GM18867 (cell line): ENCODE measurements at regions not wholly inside any gene's neighbourhood (a gene's known extent, or its start where the extent isn't known, plus 50 kb on each side); places are given as distances from the start of the nearest gene placed in this dataset.

ENCODE experiments used
- ATAC-seq: cut with Tn5 transposase; IDR thresholded peaks from one replicate; pipeline ENCODE4 v1.9.1; 2021; ENCODE audit warnings: mild to moderate bottlenecking, moderate library complexity; ENCODE audit not compliant: unreplicated experiment

GRCh38 chr18:66759050-66759828, 155.3 kb upstream of the CDH19 start:
- no peak for ATAC-seq

DNA sequence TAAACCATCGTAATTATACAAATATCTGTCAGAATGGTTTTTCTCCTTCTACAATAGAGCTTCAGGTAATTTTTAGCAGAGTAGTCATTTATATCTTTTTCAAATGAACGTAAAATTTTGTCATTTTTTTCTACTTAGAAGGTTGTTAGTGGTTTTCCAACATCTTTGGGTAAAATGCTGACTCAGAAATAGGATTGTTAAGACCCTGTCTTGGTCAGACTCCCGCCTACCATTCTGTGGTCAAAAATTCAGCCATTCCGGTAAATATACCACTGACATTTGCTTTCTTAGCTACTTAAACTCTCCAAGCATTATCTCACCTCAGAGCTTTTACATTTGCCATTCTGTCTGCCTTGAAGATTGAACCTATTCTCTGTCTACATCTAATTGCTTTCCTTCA, 154.1 kb upstream of the CDH19 start:
- no peak for ATAC-seq

DNA sequence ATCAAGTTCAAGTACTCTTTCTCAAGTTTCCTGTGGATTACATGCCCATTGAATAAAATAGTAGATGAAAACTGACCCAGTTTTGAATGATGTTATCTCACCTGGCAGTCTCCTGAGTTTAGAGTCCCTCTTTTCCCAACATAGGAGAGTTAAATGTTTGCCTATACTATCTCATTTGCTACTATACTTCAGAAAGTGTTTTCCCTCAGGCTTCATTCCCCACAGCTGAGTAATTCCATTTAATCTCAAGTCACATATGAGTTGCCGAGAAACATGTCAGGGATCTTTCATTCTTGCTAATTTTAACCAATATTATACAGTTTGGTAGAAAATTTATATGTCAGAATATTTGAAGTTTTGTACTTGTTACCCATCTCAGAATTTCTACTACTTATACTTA, 150.4 kb upstream of the CDH19 start:
- ATAC-seq, result no peak

DNA sequence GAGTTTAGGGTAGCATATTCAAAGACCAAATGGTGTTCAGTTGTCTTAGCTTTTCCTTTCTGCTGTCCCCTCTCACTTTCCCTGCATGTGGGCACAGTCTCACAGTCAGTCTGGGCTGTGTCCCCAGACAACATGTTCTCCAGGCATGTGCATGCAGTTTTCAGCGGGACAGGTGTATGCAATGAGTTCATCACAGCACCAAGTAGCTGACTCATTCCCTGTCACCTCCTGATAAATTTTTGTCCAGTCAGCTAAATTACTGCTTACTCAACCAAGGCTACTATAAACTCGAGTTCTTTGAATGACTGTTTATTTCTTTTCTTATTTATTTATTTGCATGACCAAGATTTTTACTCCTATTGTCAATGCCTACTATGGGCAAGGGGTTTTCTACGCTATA, 148.8 kb upstream of the CDH19 start:
- no peak for ATAC-seq

- ATAC-seq, result no peak
Observed at GRCh38 chr18:66749481-66750035, 145.7 kb upstream of the CDH19 start.

DNA sequence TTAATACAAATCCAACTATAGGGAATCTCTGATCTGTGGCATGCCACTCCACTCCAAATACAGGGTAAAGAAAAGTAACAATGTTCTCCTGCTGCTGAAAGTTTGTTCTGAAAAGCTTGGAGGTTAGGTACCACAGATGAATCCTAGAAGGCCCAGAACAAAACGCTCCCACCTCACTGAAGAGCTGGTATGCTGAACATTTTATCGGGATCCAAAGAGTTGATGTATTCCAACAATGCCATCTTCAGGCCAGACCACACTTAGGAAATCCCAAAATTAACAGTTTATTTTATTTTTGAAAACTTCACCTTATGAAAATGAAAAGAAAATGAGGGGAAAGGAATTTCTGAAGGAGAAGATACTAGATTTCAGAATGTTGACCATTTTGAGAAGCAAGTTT, 145.1 kb upstream of the CDH19 start:
- no peak for ATAC-seq

DNA sequence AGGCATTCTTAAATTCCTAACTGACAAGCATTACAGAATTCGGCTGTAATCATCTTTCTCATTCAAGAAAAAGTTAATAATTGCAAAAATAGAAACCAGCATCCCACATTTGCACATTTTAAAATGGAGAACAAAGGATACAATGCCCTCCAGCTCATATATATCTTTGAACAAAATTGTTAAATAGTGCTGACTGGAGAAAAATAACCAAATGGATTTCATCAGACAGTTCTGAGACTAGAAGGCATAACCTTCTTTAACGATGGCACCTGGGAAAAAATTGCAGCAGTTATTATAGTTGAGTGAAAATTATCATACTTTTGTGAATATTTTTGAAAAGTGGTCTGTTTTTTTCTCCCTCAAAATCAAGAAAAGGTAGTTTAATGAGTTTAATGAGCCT, 138.9 kb upstream of the CDH19 start:
- ATAC-seq, result no peak

GRCh38 chr18:66735933-66736332, 132.0 kb upstream of the CDH19 start:
- ATAC-seq, result no peak

DNA sequence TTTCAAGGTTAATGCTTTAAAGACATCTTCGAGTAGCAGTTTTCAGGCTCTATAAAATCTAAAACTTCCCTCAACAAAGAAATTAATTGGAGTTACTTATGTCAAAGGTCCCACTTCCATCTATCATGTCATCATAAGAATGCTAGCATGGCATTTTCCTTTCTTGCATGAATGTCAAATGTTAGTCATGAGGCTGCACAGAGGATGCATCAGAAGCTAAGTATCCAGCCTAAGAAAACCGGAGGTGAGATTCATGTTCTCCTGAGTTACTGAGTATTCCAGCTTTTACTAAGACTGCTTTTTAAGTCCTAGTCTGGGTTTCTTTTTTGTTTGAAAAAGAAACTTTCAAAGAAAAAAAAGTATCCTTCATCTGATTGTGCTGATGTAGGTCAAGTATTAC, 130.6 kb upstream of the CDH19 start:
- ATAC-seq, result no peak

DNA sequence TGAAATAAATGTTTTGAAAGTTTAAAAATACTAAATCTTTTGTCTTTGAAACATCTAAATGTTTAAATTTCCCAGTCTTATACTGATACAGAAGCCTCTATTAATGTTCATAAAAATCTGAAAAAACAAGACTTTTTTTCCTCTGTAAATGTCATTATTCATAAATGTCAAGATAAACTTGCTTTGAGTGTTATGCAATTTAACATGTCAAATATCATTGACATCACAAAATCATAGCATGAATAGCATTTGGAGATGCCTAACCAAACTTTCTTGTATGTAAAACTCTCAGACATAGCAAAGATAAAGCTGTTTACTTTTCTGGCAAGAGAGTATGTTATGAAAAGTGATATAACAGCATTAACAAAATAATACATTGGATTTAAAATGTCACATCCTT, 128.0 kb upstream of the CDH19 start:
- no peak for ATAC-seq

DNA sequence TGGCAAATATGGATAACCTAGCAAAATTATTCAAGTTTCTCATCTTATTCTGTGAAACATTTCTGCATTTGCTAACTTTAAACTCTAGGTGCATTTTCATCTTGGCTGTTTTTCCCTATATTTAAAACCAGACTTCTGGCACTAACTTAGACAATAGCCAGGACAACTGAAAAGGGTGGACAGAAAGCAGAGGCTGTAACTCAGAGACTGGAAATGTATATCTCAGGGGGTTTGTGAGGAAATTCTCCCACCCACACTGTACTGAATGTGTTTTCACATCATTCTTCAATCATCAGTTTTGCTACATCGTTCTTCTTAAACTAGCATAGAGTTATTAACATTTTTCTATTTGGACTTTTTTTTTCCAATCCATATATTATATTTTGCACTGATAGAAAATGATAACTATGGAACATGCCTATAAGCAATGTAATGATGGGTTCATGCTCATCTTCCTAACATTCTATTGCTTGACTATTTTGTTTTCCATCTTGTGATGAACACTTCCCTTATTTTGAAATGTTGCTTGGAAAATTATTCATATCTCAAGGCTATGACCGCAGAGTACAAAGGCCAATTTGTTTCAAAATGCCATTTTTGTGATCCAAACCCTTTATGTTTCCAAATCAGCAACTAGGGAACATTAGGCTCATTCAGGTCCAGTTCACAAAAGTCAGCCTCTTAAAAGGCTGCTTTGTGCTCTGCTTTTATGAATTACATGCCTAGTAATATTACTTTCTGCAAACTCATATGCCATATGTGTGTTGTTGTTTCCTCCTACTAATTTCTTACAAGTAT, 125.8 kb upstream of the CDH19 start:
- ATAC-seq, result no peak

DNA sequence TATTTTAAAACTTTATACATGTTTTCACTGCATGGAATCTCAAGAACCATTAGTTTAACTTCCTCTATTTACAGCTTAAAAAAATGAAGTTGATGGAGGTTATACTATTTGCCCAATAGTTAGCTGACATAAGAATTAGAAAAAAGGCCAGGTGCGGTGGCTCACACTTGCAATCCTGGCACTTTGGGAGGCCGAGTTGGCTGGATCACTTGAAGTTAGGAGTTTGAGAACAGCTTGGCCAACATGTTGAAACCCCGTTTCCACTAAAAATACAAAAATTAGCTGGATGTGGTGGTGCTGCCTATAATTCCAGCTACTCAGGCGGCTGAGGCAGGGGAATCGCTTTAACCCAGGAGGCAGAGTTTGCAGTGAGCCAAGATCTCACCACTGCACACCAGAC, 125.1 kb upstream of the CDH19 start:
- ATAC-seq, result no peak

DNA sequence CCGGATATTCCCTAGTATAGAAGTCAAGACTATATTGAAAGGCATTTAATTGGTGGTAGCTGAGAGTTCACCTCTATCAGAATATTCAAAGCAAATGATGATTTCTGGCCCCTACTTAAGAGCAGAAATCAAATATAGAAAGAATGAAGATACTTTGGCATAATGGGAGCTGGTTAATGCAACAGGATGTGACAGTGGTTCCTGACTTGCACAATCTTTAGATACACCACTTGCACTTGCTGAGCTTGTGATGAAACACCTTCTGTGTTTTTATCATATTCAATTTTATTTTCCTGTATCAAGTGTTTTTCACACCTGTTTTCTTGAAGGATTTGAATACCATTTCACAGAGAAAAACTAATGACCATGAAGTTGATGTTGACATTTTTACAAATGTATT, 124.1 kb upstream of the CDH19 start:
- no peak for ATAC-seq

- no peak for ATAC-seq
Observed at GRCh38 chr18:66724664-66725356, 120.9 kb upstream of the CDH19 start.

DNA sequence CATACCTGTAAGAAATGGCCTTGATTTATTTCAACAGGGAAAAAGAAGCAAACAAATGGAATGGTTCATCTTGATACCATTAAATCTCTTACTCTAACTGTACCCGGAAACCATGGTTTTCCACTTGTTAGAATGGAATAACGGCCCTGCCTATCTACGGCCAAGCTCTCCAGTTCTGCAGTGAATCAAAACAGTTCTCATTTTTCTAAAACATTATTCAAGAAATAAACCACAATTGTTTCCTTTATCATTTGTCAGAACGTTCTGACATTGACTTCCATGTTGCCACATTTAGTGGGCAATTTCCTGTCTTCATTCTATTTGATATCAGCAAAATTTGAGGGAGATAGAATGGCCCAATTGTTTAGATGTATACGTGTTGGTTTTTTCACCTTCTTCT, 118.8 kb upstream of the CDH19 start:
- ATAC-seq, result no peak

DNA sequence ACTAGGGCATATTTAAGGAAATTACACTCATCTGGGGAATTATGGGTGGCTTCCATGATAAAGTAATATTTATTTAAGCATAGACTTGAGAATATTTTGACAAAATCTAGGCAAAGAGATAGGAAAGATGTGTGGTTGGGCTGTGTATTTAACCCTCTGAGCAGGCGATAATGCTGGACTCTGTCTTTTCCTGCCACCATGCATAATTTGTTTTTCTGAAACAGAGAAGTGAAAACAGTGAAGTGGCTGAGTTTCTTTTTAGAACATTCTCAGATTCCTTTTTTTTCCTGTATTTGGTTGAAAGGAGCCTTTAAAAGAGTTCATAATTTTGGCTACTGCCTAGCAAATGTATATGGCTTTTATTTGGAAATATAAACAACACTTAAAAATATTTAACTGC, 104.8 kb upstream of the CDH19 start:
- no peak for ATAC-seq

- ATAC-seq, result no peak
Observed at GRCh38 chr18:66707473-66707872, 103.6 kb upstream of the CDH19 start.

GRCh38 chr18:66695281-66695680, 91.4 kb upstream of the CDH19 start:
- no peak for ATAC-seq

DNA sequence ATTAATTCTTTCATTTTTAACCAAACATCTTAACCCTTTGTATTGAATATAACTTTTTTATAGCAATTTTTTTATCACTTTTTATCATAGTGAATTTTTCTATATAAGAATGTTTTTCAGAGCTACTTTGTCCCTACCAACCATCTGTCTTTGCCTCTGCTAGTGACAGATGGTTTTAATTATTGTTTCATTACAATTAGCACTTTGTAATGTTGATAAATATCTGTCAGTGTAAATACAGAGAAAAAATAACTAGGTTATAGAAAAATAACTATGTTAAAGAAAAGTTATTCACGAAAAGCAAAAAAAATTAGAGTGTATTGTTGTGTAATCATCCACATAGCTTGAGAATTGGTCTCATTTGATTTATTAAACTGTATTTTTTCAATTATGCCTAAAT, 91.0 kb upstream of the CDH19 start:
- no peak for ATAC-seq

GRCh38 chr18:66687635-66688034, 83.7 kb upstream of the CDH19 start:
- no peak for ATAC-seq

- ATAC-seq, result no peak
Observed at GRCh38 chr18:66682855-66683322, 79.0 kb upstream of the CDH19 start.
